GM12865 (cell line): ENCODE measurements at regions not wholly inside any gene's neighbourhood (a gene's known extent, or its start where the extent isn't known, plus 50 kb on each side); places are given as distances from the start of the nearest gene placed in this dataset.
"Not testable (repeated sequence)": the region's sequence is repeated elsewhere in the genome, so short reads cannot be mapped to it uniquely, and the experiment has no call there.

Experiments used
- DNase-seq: peaks from one replicate; pipeline ENCODE4 v3.0.0; 2010; ENCODE audit warnings: low read depth
- H3K4me3 ChIP-seq: 2 replicates; pipeline ENCODE4 v1.5.1; 2011; ENCODE audit warnings: mild to moderate bottlenecking, low read depth, low read length, control low read depth
- TF ChIP-seq, protein P1 (sequence below): IDR thresholded peaks from 2 replicates; pipeline ENCODE4 v1.5.1; 2011; ENCODE audit warnings: low read length, control low read depth, low read depth, inconsistent platforms; ENCODE audit not compliant: insufficient read depth; ENCODE audit errors: missing control alignments

DNA sequence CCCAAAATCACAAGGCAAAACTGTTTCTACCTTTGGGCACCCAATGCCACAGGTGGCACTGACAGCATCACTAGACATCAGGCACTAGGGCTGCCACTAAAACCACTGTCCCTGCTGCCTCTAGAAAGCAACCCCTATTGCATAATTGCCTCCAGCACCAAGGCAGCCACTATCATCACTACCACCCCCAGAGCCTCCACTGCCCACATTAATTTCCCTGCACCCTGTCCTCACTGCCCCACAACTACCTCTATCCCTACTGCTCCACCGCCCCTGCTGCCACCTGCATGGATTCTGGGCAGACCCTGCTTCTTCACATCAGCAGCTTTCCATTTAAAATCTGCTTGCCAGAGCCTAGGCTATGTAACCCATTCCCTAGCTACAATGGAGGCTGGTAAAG is 68.6 kb upstream of the CACHD1 start:
- DNase-seq, result no peak
- no peak overlapping the region for H3K4me3 ChIP-seq
- TF ChIP-seq, protein P1, sequence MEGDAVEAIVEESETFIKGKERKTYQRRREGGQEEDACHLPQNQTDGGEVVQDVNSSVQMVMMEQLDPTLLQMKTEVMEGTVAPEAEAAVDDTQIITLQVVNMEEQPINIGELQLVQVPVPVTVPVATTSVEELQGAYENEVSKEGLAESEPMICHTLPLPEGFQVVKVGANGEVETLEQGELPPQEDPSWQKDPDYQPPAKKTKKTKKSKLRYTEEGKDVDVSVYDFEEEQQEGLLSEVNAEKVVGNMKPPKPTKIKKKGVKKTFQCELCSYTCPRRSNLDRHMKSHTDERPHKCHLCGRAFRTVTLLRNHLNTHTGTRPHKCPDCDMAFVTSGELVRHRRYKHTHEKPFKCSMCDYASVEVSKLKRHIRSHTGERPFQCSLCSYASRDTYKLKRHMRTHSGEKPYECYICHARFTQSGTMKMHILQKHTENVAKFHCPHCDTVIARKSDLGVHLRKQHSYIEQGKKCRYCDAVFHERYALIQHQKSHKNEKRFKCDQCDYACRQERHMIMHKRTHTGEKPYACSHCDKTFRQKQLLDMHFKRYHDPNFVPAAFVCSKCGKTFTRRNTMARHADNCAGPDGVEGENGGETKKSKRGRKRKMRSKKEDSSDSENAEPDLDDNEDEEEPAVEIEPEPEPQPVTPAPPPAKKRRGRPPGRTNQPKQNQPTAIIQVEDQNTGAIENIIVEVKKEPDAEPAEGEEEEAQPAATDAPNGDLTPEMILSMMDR, result no peak

DNA sequence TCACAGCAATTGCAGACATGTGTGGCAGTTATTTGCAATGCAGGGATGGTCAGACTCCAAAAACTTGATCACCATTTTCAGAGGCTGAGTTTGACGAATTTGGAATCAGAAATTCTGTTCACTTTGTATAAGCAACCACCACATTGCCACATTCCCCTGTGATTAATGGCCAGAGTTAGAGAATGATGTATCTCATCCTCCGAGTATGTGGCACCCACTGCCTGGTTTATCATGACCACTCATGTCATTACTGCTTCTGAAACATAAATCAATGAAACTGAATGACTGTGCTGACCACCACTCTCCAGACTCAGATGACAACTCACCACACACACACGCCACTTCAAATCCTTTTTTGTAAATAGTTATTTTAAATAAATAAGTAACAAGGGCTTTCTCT is 66.6 kb upstream of the CACHD1 start:
- TF ChIP-seq, protein P1, result no peak
- no peak overlapping the region for H3K4me3 ChIP-seq
- no peak for DNase-seq

DNA sequence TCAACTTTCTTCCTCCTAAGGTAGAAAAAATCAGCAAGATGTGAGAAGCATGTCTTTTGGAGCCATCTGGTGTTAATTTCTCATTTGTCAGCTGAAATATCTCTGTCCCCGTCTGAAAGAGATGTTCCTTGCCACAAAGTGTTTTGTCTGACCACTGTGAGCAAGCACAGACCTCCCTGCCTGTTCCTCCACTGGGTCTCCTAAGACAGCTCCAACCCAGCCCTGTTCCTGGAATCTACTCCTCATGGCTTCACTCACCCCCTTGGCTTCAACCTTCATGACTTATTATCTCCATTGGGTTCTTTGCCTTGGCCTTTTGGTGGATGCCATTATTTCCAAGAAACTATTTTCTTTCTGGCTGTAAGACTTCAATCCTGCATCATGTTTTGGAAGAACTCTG is 65.7 kb upstream of the CACHD1 start:
- DNase-seq, result no peak
- TF ChIP-seq, protein P1, result no peak
- no peak overlapping the region for H3K4me3 ChIP-seq

DNA sequence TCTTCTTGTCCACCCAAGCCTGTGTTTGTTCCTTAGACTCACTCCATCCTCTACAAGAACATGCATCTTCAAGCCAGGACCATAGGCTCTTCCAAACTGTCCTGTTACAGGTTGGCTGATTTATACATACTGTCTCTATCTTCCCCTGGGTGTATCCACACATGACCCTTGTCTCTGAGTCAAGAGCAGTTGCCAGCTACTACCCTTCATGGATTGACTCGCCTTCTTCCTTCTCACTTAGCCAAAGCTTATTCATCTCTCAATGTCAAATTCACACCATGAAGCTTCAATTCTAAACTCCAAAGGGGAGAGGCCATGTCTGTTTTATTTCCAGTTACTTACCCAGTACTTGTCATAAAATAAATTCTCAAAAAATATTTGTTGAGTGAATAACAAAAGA is 64.1 kb upstream of the CACHD1 start:
- no peak overlapping the region for H3K4me3 ChIP-seq
- no peak for DNase-seq
- TF ChIP-seq, protein P1, result no peak

DNA sequence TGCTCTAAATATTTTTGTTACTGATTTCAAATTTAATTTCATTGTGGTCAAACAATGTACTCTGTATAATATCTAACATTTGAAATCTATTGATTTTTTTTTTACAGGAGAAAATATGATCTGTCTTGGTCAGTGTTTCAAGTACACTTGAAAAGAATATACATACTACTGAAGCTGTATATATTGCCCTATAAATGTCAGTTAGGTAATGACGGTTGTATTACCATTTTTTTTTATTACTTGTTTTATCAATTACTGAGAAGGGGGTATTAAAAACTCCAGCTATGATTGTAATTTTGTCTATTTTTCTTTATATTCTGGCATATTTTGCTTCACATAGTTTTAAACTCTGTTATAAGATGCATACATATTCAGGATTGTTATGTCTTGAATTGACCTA is 59.7 kb upstream of the CACHD1 start:
- TF ChIP-seq, protein P1, result no peak
- no peak for DNase-seq
- H3K4me3 ChIP-seq, result no peak overlapping the region

DNA sequence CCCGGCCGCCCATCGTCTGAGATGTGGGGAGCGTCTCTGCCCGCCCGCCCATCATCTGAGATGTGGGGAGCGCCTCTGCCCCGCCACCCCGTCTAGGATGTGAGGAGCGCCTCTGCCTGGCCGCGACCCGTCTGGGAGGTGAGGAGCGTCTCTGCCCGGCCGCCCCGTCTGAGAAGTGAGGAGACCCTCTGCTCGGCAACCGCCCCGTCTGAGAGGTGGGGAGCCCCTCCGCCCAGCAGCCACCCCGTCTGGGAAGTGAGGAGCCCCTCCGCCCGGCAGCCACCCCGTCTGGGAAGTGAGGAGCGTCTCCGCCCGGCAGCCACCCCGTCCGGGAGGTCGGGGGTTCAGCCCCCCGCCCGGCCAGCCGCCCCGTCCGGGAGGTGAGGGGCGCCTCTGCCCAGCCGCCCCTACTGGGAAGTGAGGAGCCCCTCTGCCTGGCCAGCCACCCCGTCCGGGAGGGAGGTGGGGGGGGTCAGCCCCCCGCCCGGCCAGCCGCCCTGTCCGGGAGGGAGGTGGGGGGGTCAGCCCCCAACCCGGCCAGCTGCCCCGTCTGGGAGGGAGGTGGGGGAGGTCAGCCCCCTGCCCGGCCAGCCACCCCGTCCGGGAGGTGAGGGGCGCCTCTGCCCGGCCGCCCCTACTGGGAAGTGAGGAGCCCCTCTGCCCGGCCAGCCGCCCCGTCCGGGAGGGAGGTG is 54.9 kb upstream of the CACHD1 start:
- not testable (repeated sequence) for H3K4me3 ChIP-seq, DNase-seq

DNA sequence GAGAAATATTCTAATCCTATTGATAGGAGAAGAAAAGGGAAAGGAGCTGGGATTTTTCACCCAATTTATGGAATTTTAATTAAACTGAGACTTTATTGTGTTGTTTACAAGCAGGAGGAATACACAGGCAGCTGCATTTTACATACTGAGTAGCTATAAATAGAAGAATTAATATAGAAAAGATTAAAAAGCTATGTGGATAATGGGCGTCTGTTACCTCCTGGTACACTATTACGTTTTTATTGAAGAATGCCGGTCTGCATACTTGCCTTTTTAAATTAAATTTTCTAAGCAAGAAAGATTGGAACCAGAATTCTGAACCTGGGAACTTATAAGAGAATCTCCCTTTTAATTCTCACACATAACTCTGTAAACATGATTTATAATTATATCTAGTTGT is 52.1 kb upstream of the CACHD1 start:
- no peak for DNase-seq
- TF ChIP-seq, protein P1, result no peak

More for the DNA sequence above, 52.1 kb upstream of the CACHD1 start:
- H3K4me3 ChIP-seq, result no peak overlapping the region
